C4-2B (cell line): ENCODE measurements at regions not wholly inside any gene's neighbourhood (a gene's known extent, or its start where the extent isn't known, plus 50 kb on each side); places are given as distances from the start of the nearest gene placed in this dataset.

ENCODE experiments used
- H3K27ac ChIP-seq: fragments of 450-650 bp; 2 replicates; pipeline ENCODE4 v1.5.1; 2017
- CTCF ChIP-seq: fragments of 450-650 bp; conservative IDR thresholded peaks from 2 replicates; pipeline ENCODE4 v1.5.1; 2017; ENCODE audit warnings: mild to moderate bottlenecking
- ZFX ChIP-seq: fragments of 450-650 bp; IDR thresholded peaks from 2 replicates; pipeline ENCODE4 v1.6.1; 2017

GRCh38 chr21:22955559-22955958 lies 1957.3 kb downstream of the NCAM2 start:
- H3K27ac ChIP-seq: no peak overlapping the region
- no peak for TF ChIP-seq CTCF
- TF ChIP-seq ZFX: no peak

DNA sequence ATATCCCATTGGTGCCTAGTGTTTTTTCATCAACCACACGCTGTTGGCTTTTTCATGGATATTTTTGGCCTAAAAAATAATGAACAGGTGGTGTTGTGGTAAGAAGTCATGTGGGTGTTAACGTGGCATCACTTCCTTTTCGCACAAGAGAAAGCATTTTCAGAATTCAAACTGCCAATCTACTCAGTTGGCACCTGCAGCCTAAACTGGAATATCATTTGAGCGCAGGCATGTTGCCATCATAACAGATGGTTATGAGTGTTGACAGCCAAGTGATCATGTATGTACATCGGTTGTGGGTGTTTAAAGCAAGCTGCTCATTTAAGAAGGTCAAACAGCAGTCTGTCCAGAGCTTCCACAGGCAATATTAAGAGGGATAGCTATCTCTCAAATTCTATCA lies 1963.0 kb downstream of the NCAM2 start:
- no peak overlapping the region for H3K27ac ChIP-seq
- no peak for TF ChIP-seq ZFX
- TF ChIP-seq CTCF: no peak

DNA sequence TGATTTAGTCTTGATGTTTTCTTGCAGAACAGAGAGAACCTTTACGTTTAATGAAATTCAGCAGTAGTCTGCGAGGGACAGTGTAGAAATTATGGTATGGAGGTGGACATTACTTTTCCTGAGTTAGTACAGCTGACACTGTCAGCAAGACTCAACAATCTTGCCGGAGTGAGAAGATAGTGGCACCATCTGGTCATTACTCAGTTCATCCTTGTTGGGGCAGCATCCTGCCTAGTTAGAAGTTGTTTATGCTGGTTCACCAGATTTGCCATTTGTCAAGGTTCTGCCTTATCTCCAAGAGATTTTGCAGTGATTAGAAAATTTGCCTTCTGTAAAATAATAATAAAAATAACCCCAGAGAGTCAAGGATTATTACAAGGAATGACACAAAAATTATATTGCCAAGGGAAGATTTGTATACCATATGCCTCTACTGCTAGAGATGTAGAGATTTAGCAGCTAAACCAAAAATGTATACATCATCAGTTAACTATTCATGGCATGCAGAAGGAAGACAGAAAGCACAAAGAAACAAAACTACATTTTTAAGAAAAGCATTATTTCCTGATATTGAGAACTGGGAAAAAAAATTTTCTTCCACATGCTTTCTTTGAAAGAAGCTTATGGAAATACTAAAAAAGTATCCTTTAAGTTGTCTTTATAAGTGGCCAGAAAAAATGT lies 1967.4 kb downstream of the NCAM2 start:
- TF ChIP-seq ZFX (no peak), CTCF (no peak)
- no peak overlapping the region for H3K27ac ChIP-seq

GRCh38 chr21:22981819-22982218 lies 1983.6 kb downstream of the NCAM2 start:
- H3K27ac ChIP-seq: no peak overlapping the region
- TF ChIP-seq CTCF (no peak), ZFX (no peak)

DNA sequence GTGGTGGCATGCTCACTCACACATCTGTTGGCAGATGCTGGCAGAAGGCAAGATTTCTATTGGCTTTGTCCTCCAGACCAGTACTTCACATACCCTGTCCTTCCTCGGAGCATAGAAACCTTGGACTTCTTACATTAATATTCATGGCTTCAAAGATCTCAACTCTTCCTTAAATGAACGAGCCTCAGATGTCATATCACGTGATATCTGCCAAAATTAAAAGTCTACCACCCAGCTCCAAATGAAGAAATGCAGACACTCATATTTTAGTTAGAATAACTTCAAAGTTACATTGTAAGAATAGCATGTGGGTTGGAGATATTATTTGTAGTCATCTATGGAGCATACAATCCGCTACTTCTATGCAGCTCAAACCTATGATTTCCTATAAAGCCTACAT lies 1994.9 kb downstream of the NCAM2 start:
- no peak overlapping the region for H3K27ac ChIP-seq
- TF ChIP-seq ZFX (no peak), CTCF (no peak)

- no peak overlapping the region for H3K27ac ChIP-seq
- TF ChIP-seq CTCF (no peak), ZFX (no peak)
Observed at GRCh38 chr21:22993822-22994574, 1995.8 kb downstream of the NCAM2 start.

DNA sequence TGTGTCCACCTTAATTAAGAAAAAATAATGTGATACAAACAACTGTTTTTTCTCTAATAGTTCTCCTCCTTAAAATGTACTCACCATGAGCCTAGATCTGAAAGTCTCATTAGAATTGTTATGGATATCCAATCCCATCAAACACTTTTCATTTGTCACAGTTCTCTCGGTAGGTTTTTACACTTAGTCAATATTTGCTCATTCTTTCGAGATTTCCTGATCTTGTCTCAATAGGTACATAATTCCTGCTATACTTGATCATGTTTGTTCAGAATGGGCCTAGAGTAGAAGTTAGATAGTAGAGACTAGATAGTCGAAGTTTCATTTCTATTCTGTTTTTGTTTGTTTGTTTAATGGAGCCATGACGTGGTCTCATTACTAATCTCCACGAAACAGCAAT lies 2005.7 kb downstream of the NCAM2 start:
- H3K27ac ChIP-seq: no peak overlapping the region
- TF ChIP-seq CTCF: no peak
- no peak for TF ChIP-seq ZFX
